Suppressor macrophage (primary cell): ENCODE measurements at regions not wholly inside any gene's neighbourhood (a gene's known extent, or its start where the extent isn't known, plus 50 kb on each side); places are given as distances from the start of the nearest gene placed in this dataset.

ENCODE experiments used
- DNase-seq, 4 experiments: peaks; one replicate each; pipeline ENCODE4 v3.0.0-alpha.2; 2020 to 2022

- no peak for DNase-seq
Observed at GRCh38 chr3:181056136-181056732, 66.7 kb upstream of the DNAJC19 start.

- no peak for DNase-seq
Observed at GRCh38 chr3:181054538-181054937, 65.0 kb upstream of the DNAJC19 start.

GRCh38 chr3:181052256-181052655 lies 62.7 kb upstream of the DNAJC19 start:
- no peak for DNase-seq

- DNase-seq = no peak
Observed at GRCh38 chr3:181050738-181051137, 61.2 kb upstream of the DNAJC19 start.

GRCh38 chr3:181040030-181040429 lies 50.5 kb upstream of the DNAJC19 start:
- no peak for DNase-seq
